NCI-H1417 treated with DMSO at 0.1 percent for 48 hours (cell line): ENCODE measurements at regions not wholly inside any gene's neighbourhood (a gene's known extent, or its start where the extent isn't known, plus 50 kb on each side); places are given as distances from the start of the nearest gene placed in this dataset.

Experiments
- DNase-seq: peaks from one replicate; lab custom pipeline; 2025; lab: John Stamatoyannopoulos, UW

- DNase-seq: peak; percentile 35
Observed at GRCh38 chr2:13014783-13015182, 298.0 kb downstream of the TRIB2 start.

- no peak for DNase-seq
Observed at GRCh38 chr2:13015532-13016320, 299.0 kb downstream of the TRIB2 start.

- DNase-seq: no peak
Observed at GRCh38 chr2:13018490-13018889, 301.8 kb downstream of the TRIB2 start.

GRCh38 chr2:13019781-13020180 is 303.0 kb downstream of the TRIB2 start:
- no peak for DNase-seq

GRCh38 chr2:13020469-13020868 is 303.7 kb downstream of the TRIB2 start:
- DNase-seq: no peak

- DNase-seq: no peak
Observed at GRCh38 chr2:13021470-13021957, 304.8 kb downstream of the TRIB2 start.

- no peak for DNase-seq
Observed at GRCh38 chr2:13030606-13031005, 313.9 kb downstream of the TRIB2 start.

GRCh38 chr2:13034861-13035260 is 318.1 kb downstream of the TRIB2 start:
- DNase-seq: no peak

GRCh38 chr2:13035866-13036265 is 319.1 kb downstream of the TRIB2 start:
- DNase-seq: no peak

- DNase-seq: no peak
Observed at GRCh38 chr2:13040043-13040442, 323.3 kb downstream of the TRIB2 start.

- DNase-seq: no peak
Observed at GRCh38 chr2:13046557-13047165, 329.9 kb downstream of the TRIB2 start.

GRCh38 chr2:13050764-13051163 is 334.0 kb downstream of the TRIB2 start:
- no peak for DNase-seq

- no peak for DNase-seq
Observed at GRCh38 chr2:13052547-13052946, 335.8 kb downstream of the TRIB2 start.

- no peak for DNase-seq
Observed at GRCh38 chr2:13056259-13056843, 339.6 kb downstream of the TRIB2 start.

- DNase-seq: no peak
Observed at GRCh38 chr2:13057671-13058070, 340.9 kb downstream of the TRIB2 start.

- no peak for DNase-seq
Observed at GRCh38 chr2:13066676-13067075, 349.9 kb downstream of the TRIB2 start.

GRCh38 chr2:13067508-13067907 is 350.8 kb downstream of the TRIB2 start:
- DNase-seq: no peak

GRCh38 chr2:13089971-13090370 is 373.2 kb downstream of the TRIB2 start:
- DNase-seq: no peak

- no peak for DNase-seq
Observed at GRCh38 chr2:13091455-13091854, 374.7 kb downstream of the TRIB2 start.

GRCh38 chr2:13091861-13092378 is 375.2 kb downstream of the TRIB2 start:
- no peak for DNase-seq

- DNase-seq: no peak
Observed at GRCh38 chr2:13093416-13093991, 376.8 kb downstream of the TRIB2 start.

GRCh38 chr2:13102397-13103063 is 385.8 kb downstream of the TRIB2 start:
- no peak for DNase-seq
